Endothelial cell of umbilical vein (primary cell): ENCODE measurements at regions not wholly inside any gene's neighbourhood (a gene's known extent, or its start where the extent isn't known, plus 50 kb on each side); places are given as distances from the start of the nearest gene placed in this dataset.

Experiments
- BruUV-seq: library from RNA; stranded (reverse); fragments of 400-500 nt; replicated peaks from 2 replicates; lab custom pipeline; 2021; lab: Mats Ljungman, UMichigan
- CTCF ChIA-PET: fragments of 300-600, 350-600 bp; sonication (Branson Sonifier 250); formaldehyde crosslinking; loops from one replicate; lab custom pipeline; 2021; ENCODE audit warnings: antibody characterized with exemption, inconsistent platforms; lab: Charles Lee
- POLR2A ChIA-PET: fragments of 300-600, 350-600 bp; sonication (Branson Sonifier 250); formaldehyde crosslinking; loops from one replicate; lab custom pipeline; 2021; ENCODE audit warnings: antibody characterized with exemption, inconsistent platforms; lab: Charles Lee
- DNase-seq: peaks from one replicate; pipeline ENCODE4 v3.0.0-alpha.2; 2011; ENCODE audit warnings: low read depth, low spot score
- FAIRE-seq: peaks from 2 replicates; lab custom pipeline; 2011; peaks lifted over from hg19 to GRCh38; lab: Jason Lieb, UNC
- H2AFZ ChIP-seq: 2 replicates; pipeline ENCODE4 v1.6.0; 2012; ENCODE audit warnings: low read depth, low read length, control low read depth, inconsistent platforms
- H3K27ac ChIP-seq: 2 replicates; pipeline ENCODE4 v1.5.1; 2011; ENCODE audit warnings: low read depth, mild to moderate bottlenecking, control low read depth, low read length, moderate library complexity; ENCODE audit not compliant: insufficient read depth
- H3K27me3 ChIP-seq, 2 experiments: 2 replicates each; pipeline versions ENCODE4 v1.6.0 to v1.6.1; 2011; ENCODE audit warnings: low read length in 2 of 2, mixed read lengths in 1 of 2; ENCODE audit not compliant: control insufficient read depth in 2 of 2, insufficient read depth in 2 of 2
- H3K36me3 ChIP-seq, 2 experiments: 2 replicates in 1 of 2; 3 replicates in 1 of 2; pipeline ENCODE4 v1.5.1; 2011; ENCODE audit warnings: low read length in 2 of 2, mild to moderate bottlenecking in 1 of 2, moderate library complexity in 1 of 2; ENCODE audit not compliant: control insufficient read depth in 2 of 2, insufficient read depth in 2 of 2; ENCODE audit errors: extremely low read depth in 1 of 2
- H3K4me1 ChIP-seq: 3 replicates; pipeline ENCODE4 v1.5.1; 2011; ENCODE audit warnings: mild to moderate bottlenecking, low read length; ENCODE audit not compliant: control insufficient read depth, insufficient read depth; ENCODE audit errors: extremely low read depth
- H3K4me2 ChIP-seq: 2 replicates; pipeline ENCODE4 v1.6.1; 2011; ENCODE audit warnings: low read length, control low read depth, mixed read lengths; ENCODE audit not compliant: insufficient read depth
- H3K4me3 ChIP-seq, 3 experiments: fragments of 200-600 bp in 1 of 3; sonication (generic), shearing (Covaris generic) in 1 of 3; replicated peaks in 1 of 3; 2 replicates each; pipeline ENCODE4 v1.5.1; 2011 to 2016; ENCODE audit warnings: control low read depth in 3 of 3, low read length in 3 of 3, mild to moderate bottlenecking in 2 of 3, inconsistent platforms in 1 of 3, low read depth in 1 of 3, moderate library complexity in 1 of 3; ENCODE audit not compliant: insufficient read depth in 1 of 3
- H3K79me2 ChIP-seq: 2 replicates; pipeline ENCODE4 v1.6.0; 2012; ENCODE audit warnings: low read length, inconsistent platforms; ENCODE audit not compliant: control insufficient read depth, insufficient read depth
- H3K9ac ChIP-seq: replicated peaks from 2 replicates; pipeline ENCODE3; 2011; ENCODE audit warnings: low read length, control low read depth; ENCODE audit not compliant: insufficient read depth; ENCODE audit errors: extremely low read depth
- H3K9me1 ChIP-seq: replicated peaks from 3 replicates; pipeline ENCODE4 v1.6.0; 2011; ENCODE audit warnings: mild to moderate bottlenecking, low read length; ENCODE audit not compliant: control insufficient read depth, insufficient read depth; ENCODE audit errors: extremely low read depth
- H3K9me3 ChIP-seq: replicated peaks from 2 replicates; pipeline ENCODE4 v1.5.1; 2012; ENCODE audit warnings: low read length, inconsistent platforms; ENCODE audit not compliant: control insufficient read depth, insufficient read depth
- H4K20me1 ChIP-seq: replicated peaks from 2 replicates; pipeline ENCODE3; 2011; ENCODE audit warnings: mild to moderate bottlenecking, low read length; ENCODE audit not compliant: control insufficient read depth, insufficient read depth; ENCODE audit errors: extremely low read depth
- CTCF ChIP-seq, 2 donors: IDR thresholded peaks; 1 replicate in 1 of 2; 2 replicates in 1 of 2; pipeline ENCODE4 v1.5.1; 2011; ENCODE audit warnings: low read length in 2 of 2, mild to moderate bottlenecking in 2 of 2, moderate library complexity in 2 of 2, control low read depth in 1 of 2, inconsistent platforms in 1 of 2, low read depth in 1 of 2; ENCODE audit not compliant: insufficient read depth in 1 of 2; ENCODE audit errors: extremely low read depth in 1 of 2
- EZH2 ChIP-seq: IDR thresholded peaks from 2 replicates; pipeline ENCODE4 v1.6.1; 2012; ENCODE audit warnings: borderline replicate concordance, low read depth, mild to moderate bottlenecking, moderate library complexity, low read length, inconsistent platforms; ENCODE audit not compliant: severe bottlenecking
- FOS ChIP-seq: IDR thresholded peaks from 2 replicates; pipeline ENCODE4 v1.6.1; 2011; ENCODE audit warnings: mild to moderate bottlenecking, low read length, moderate library complexity, borderline replicate concordance; ENCODE audit not compliant: insufficient read depth
- JUN ChIP-seq: IDR thresholded peaks from 2 replicates; pipeline ENCODE4 v1.6.1; 2011; ENCODE audit warnings: borderline replicate concordance, low read depth; ENCODE audit not compliant: insufficient read length, insufficient read depth
- MAX ChIP-seq: IDR thresholded peaks from 2 replicates; pipeline ENCODE4 v1.6.1; 2011; ENCODE audit not compliant: insufficient read depth, insufficient read length
- MYC ChIP-seq: IDR thresholded peaks from one replicate; pipeline ENCODE4 v1.6.1; 2011; ENCODE audit warnings: mild to moderate bottlenecking, low read depth, low read length
- POLR2A ChIP-seq: IDR thresholded peaks from 2 replicates; pipeline ENCODE4 v1.6.1; 2012; ENCODE audit warnings: low read depth, mild to moderate bottlenecking, control low read depth, low read length
- POLR2AphosphoS5 ChIP-seq: IDR thresholded peaks from 2 replicates; pipeline ENCODE4 v1.6.1; 2012; ENCODE audit warnings: low read depth, mild to moderate bottlenecking, control low read depth, low read length, moderate library complexity; ENCODE audit not compliant: insufficient read depth
- dilution Hi-C: fragments of 300-500 bp; cut with MboI; formaldehyde crosslinking; loops from one replicate; pipeline ENCODE4 v1.15.0; 2019; ENCODE audit warnings: low sequenced_read_pairs; ENCODE audit not compliant: extremely low pct_ligation_motif_present
- intact Hi-C: fragments of 100-400 bp; cut with micrococcal nuclease; formaldehyde crosslinking; loops from one replicate; pipeline ENCODE4 v1.10.0; 2022

- Histone ChIP-seq H4K20me1 (no peaks in the 10 kb centered on the region), H2AFZ (no peak overlapping the region), H3K4me1 (peaks cover 5% of the 10 kb centered on the region), H3K9me1 (no peaks in the 10 kb centered on the region), H3K4me3 (no peak overlapping the region), H3K27ac (no peak overlapping the region), H3K79me2 (no peaks in the 10 kb centered on the region), H3K4me2 (no peak overlapping the region), H3K27me3 (no peaks in the 10 kb centered on the region), H3K36me3 (no peaks in the 10 kb centered on the region), H3K9me3 (no peaks in the 10 kb centered on the region), H3K9ac (no peak overlapping the region)
- no TSS peak for BruUV-seq
- ChIA-PET CTCF (no interaction called here), POLR2A (no interaction called here)
- no peak for DNase-seq
- FAIRE-seq = no peak
- dilution Hi-C loops = no loop called here
- TF ChIP-seq MAX = no peak
- no peak for TF ChIP-seq FOS
- TF ChIP-seq CTCF (IDR thresholded peaks at IDR 0.05; ENCODE audit: extremely low read depth in 1 of 2, insufficient read depth in 1 of 2, low read depth in 1 of 2, low read length in 2 of 2) = no peak
- TF ChIP-seq JUN = no peak
- no peak for TF ChIP-seq POLR2A
- TF ChIP-seq POLR2AphosphoS5 = no peak
- TF ChIP-seq MYC = no peak
- TF ChIP-seq EZH2 = no peak
- intact Hi-C loops = no loop called here
These were observed 651.8 kb downstream of the LMO4 start for GRCh38 chr1:87980494-87980893.
